C4-2B (cell line): ENCODE measurements at regions not wholly inside any gene's neighbourhood (a gene's known extent, or its start where the extent isn't known, plus 50 kb on each side); places are given as distances from the start of the nearest gene placed in this dataset.

Experiments
- CTCF ChIP-seq: fragments of 450-650 bp; conservative IDR thresholded peaks from 2 replicates; pipeline ENCODE4 v1.5.1; 2017; ENCODE audit warnings: mild to moderate bottlenecking
- ZFX ChIP-seq: fragments of 450-650 bp; IDR thresholded peaks from 2 replicates; pipeline ENCODE4 v1.6.1; 2017

GRCh38 chr13:44318161-44318560 lies 55.5 kb upstream of the SERP2 start:
- TF ChIP-seq CTCF (no peak), ZFX (no peak)
